Astrocyte of the cerebellum (primary cell): ENCODE measurements at regions not wholly inside any gene's neighbourhood (a gene's known extent, or its start where the extent isn't known, plus 50 kb on each side); places are given as distances from the start of the nearest gene placed in this dataset.

Experiments used
- DNase-seq: peaks from one replicate; pipeline ENCODE4 v3.0.0-alpha.2; 2011; ENCODE audit warnings: low read depth
- H3K4me3 ChIP-seq: 2 replicates; pipeline ENCODE4 v1.5.1; 2011; ENCODE audit warnings: mild to moderate bottlenecking, low read depth, low read length, moderate library complexity
- CTCF ChIP-seq: IDR thresholded peaks from 2 replicates; pipeline ENCODE4 v1.5.1; 2012; ENCODE audit warnings: low read length, low read depth, moderate library complexity, mild to moderate bottlenecking; ENCODE audit errors: missing control alignments
- in situ Hi-C: cut with HindIII; loops from 2 replicates; pipeline ENCODE4 v1.10.0; 2017; ENCODE audit warnings: low sequenced_read_pairs

GRCh38 chr5:5979761-5980537 is 398.4 kb downstream of the MED10 start:
- peak; percentile 1 for DNase-seq
- no peak overlapping the region for H3K4me3 ChIP-seq
- no peak for TF ChIP-seq CTCF
- in situ Hi-C loops, result no loop called here

DNA sequence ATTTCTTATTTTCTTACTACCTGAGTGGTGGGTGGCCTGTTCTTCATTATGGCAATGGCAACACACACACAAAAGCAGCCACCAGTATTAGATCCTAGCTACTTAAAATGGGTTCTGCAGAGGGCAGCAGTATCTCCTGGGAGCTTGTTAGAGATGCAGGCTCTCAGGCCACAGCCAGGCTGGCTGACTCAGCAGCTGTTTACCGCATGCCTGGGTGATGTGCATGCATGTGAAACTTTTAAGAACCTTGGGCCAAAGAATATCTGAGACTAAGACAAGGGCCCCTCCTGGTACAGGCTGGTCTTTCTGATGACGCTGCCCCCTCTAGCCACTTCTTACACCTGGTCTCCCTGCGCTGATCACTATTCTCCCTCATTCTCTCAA is 399.0 kb downstream of the MED10 start:
- in situ Hi-C loops, result no loop called here
- no peak overlapping the region for H3K4me3 ChIP-seq
- no peak for TF ChIP-seq CTCF
- DNase-seq, result peak; percentile 8

DNA sequence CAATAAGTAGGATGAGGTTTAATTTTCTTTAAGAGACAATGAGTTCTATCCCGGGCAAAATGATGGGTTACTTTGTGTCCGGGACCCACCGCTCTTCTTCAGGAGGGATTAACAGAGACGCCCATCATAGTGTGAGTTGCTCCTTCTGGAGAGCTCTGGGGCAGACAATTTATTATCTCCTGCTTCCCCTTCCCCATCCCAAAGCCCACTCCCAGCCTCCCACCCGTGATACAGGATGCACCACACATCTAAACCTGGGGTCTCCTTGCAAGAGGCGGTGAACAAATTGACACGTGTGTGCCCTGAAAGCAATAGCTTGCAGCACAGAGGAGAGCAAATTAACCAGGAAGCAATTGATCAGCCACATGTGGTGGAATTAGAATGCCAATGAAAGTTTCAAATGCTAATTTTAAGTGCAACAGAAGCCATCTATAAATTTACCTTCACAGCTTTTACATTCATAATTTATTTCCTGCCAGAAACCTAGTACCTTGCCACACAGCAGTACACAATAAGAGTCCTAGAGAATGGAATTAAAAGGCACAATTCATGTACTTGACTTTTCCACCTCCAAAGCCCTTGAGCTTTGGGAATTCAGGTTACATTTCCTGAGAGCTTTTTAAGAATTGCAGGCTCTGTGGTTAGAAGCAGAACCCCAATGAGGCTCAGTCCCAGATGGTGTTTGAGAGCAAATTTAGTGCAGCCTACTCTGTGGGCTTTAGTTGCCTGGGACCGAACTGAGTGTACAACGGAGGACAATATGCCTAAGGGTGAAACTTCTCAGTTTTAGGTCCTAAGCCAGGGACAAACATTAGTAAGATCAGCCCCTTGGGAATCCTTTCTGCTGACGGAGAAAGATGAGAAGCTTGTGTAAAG is 399.6 kb downstream of the MED10 start:
- in situ Hi-C loops, result no loop called here
- no peak overlapping the region for H3K4me3 ChIP-seq
- no peak for TF ChIP-seq CTCF
- DNase-seq, result no peak

GRCh38 chr5:5971203-5971602 is 407.1 kb downstream of the MED10 start:
- TF ChIP-seq CTCF, result no peak
- no peak for DNase-seq
- no peak overlapping the region for H3K4me3 ChIP-seq
- in situ Hi-C loops, result no loop called here

GRCh38 chr5:5969942-5970483 is 408.3 kb downstream of the MED10 start:
- TF ChIP-seq CTCF, result no peak
- in situ Hi-C loops, result no loop called here
- H3K4me3 ChIP-seq, result no peak overlapping the region

GRCh38 chr5:5968981-5969380 is 409.4 kb downstream of the MED10 start:
- H3K4me3 ChIP-seq, result no peak overlapping the region
- no peak for TF ChIP-seq CTCF
- DNase-seq, result no peak
- in situ Hi-C loops, result no loop called here

More at GRCh38 chr5:5969942-5970483, 408.3 kb downstream of the MED10 start:
- DNase-seq, result no peak
